ENCODE measurements at regions not wholly inside any gene's neighbourhood (a gene's known extent, or its start where the extent isn't known, plus 50 kb on each side); places are given as distances from the start of the nearest gene placed in this dataset.

DNA sequence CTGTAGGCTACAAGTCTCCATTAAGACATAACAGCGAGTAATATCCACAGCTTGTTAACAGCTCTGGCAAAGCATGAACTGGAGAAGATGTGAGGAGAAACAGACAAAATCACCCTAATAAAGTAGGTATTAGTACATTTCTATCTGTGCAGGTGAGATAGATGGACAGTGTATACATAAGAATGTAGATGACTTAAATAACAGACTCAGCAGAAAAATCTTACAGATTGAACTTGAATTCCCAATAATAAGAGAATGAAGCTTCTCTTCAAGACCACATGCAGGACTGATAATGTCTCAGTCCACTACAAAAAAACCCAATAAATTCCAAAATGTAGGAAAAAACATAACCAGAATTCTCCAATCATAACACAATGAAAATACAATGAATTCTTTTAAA is 153.0 kb downstream of the IRX2 start:
- DNase-seq = no peak

DNA sequence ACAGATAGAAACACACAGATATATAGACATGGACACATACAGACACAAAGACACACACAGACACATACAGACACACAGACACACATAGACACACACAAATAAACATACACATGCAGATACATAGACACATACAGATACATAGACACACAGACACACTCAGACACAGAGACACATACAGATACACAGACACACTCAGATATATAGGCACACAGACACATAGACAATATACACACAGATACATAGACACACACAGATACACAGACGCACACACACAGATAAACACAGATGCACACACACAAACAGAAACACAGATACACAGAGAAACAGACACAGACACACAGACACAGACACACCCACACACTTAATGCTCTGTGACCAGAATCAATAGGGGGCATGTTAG is 156.8 kb downstream of the IRX2 start:
- no peak for DNase-seq

DNA sequence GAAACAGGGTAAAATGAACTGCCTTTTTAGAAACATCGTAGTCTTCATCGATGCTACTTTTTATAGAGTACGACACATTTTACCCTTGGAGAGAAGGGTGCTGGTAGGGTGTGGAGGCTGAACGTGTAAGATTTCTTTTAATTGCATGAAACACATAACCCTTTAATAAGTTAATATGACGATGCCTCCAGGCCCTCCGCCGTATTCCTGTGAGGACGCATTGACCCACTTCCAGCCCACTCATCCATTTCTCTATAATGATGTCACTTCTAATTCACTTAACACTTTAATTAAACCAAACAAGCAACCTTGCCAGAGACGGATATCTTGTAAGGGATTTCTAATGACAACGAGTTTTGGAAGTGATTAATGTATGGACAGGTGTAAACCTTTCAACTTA is 158.7 kb downstream of the IRX2 start:
- DNase-seq = no peak

DNA sequence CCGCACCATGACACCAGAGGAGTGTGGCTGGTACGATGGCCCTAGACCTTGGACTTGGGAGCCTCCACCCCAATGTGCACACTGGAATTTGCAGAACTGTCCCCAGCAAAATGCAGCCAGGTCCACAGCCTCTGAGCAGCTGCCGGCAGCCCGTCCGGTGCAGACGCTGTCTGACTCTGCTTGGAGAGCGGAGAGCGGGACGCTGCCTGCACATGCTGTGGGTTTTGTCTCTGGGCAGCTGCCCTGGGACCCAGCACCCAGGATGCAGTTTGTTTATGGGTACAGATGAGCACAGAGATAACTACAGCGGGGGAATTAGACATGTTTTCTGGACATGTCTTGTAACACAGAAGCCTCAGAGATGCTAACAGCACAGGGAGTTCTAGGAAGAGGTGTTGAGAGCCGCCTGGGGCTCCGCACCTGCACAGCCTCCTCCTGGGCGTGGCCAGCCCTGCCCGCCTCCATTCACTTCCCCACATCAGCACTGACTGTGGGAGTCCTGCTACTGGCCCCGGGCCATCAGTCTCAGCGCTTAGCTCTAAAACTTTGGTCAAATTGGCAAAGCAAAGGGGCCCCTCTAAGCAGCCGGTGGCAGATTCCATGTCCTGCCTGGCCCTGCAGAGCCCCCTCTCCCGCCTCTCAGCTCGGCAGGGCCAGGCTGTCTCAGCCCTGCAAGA is 159.6 kb downstream of the IRX2 start:
- no peak for DNase-seq

DNA sequence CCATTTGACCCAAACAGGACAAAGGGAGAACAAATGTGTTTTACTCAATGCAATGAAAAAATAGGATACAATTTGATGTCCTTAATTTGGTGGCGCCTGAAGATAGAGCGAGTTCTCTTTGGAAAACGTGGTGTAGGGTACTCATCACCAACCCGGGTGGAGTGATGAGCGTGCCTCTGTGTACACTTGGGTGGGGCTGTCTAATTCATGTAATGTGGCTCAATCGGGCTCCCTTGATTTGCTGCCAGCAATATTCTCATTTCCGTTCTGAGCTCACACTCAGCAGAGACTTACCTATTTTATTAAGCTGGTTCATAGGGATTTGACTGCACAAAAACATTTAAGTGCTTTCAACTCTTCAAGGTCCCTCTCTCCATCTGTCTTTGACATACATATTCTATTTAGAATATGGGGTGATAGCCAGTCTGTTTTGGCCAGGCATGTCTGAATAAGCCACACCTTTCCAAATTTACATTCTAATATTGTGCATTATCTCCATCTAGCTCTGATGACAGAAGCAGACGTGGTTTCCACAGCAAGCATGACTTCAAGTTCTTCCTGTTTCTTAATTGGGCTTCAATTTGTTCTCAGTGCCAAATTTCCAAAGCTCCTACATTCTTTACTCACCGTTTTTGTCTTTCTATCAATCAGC is 162.5 kb downstream of the IRX2 start:
- no peak for DNase-seq

DNA sequence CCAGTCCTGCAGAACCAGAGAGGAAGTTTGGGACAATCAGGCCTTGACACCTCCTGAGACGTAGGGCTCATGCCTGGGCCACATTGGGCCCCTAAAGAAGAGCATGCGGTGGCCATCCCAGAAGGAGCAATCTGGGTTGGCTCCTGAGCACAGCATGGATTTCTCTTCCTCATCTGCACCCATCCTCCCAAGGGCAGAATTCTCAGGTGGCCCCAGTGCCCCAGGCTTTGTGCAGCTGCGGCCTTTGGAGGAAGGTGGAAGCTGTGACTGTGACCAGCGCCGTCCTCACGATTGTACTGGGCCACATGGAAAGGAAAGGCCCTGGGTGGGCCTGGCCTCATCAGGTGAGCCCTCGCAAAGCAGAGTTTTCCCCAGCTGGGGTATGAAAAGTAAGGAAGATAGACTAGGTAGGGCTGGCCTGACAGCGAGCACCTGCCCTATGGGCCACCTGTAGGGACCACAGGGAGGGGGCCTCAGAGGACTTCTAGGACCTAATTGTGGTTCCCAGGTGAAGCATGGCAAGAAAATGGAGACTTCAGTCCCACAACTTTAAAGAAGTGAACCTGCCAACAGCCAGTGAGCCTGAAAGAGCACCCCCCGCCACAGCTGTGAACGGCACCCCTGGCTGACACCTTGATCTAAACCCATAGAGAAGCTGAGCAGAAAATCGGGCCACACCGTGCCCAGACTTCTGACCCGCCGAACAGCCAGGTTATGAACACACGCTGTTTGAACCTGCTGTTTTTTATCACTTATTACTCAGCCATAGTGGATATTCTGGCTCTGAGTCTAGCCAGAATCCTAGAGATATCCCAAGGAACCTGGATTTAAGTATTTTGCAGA is 164.1 kb downstream of the IRX2 start:
- no peak for DNase-seq

DNA sequence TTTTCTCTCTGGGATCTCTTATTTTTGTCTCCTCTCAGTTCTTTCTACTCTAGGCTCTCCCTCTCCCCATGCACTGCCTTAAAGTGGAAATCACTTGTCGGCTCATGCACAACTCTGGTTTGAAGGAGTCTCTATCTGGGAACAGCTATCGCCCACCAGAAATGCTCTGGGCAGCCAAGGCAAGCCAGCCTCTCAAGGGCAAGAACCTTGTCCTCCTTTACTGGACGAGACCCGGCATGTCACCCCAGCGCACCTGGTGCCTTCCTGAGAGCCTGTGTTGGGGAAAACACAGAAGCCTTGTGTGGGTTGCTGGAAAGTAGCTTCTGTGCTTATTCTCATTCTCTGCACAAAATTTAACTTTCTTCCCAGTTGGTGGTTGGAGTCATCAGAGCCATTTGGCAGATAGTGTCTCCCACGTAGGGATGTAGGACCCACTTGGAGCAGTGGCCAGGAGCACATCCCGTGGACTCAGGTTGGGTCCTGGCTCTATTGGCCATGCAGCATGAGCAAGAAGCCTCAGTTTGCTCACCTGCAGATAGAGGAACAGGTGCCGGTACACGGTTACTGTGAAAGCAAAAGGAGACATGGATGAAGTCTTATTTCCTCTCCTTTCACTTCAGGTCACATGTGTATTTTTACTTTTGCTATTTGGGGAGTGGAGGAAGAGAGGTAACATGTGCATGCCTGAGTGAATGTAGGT is 165.3 kb downstream of the IRX2 start:
- DNase-seq = no peak

DNA sequence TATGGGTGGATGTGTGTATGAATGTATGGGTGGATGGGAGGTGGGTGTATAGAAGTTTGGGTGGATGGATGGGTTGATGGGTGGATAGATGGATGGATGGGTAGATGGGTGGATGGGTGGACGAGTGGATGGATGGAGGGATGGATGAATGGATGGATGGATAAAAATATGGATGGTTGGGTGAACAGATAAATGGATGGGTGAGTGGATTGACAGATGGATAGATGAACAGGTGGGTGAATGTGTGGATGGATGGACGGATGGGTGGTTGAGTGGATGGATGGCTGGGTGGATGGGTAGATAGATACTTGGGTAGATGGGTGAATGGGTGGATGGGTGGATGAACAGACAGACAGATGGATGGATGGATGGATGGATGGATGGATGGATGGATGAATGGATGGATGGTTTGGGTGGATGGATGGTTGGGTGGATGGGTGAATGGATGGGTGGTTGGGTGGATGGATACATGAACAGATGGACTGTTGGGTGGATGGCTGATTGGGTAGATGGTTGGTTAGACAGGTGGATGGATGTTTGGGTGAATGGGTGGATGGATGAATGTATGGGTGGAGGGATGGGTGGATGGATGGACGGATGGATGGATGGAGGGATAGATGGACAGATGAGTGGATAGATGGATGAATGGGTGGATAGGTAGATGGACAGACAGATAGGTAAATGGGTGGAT is 166.8 kb downstream of the IRX2 start:
- no peak for DNase-seq

DNA sequence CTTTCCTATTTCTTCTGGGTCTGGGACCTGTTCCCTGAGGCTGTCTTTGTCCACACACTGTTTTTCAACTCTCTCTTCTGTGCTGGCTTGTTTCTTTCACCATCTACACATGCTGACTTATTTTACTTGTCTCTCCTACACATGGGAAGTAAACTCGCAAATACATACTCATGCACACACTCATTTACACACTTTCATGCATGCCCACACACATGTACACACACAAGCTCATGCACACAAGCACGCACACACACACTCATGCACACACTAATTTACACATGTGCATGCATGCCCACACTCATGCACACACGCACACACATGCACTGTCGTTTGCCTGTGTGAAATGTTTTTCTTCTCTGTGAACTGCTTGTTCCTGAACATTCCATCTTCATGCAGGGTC is 169.0 kb downstream of the IRX2 start:
- no peak for DNase-seq

DNA sequence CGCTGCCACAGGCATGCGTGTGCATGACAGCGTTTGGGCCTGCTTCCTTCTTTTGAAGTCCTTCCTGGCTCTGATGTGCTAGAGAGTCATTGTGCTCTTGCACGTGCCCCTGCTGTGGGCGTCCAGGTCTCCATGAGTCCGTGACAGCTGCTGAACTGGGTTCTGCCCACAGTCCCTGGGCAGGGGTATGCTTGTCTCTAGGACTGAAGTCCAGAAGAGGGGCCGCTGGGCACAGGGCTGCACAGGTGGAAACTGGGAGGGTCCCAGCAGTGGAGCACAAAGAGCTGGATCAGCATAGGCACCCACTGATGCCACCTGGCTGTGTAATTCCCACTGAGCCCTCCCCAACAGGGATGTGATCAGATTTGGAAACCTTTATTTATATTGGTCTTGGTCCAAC is 169.4 kb downstream of the IRX2 start:
- DNase-seq = no peak

DNA sequence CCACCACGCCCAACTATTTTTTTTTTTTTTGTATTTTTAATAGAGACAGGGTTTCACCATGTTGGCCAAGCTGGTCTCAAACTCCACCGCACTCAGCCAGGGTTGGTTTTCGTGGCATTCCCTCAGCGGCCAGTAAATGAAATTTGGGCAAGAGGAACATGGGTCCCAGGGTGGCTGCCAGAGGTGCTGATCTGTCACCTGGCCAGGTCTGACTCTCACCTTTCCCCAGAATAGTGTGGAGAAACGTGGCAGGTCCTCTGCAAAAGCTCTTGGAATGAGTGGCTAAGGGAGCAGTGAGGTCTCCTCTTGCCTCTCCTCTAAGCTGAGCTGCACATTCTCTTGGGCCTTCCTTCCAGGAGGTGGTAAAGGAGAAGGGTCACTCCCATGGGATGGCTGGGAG is 170.1 kb downstream of the IRX2 start:
- DNase-seq = no peak

DNA sequence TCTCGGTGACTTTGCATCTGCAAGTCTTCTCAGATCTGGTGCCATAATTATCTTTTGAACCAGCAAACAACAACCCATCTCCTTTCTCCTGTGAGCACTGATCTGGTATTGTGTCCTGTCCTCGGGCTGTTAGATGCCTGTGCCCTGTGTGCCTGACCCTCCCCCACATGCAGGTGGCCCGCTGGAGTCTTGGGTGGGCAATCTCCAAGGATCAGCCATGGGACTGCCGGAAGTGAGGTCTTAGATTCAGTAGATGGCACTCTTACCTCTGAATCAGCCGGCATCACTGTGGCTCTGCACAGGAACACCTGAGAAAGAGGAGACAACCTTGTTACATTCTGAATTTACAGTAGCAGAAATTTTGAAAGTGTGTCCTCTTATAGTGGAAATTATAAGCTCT is 172.4 kb downstream of the IRX2 start:
- DNase-seq = no peak

DNA sequence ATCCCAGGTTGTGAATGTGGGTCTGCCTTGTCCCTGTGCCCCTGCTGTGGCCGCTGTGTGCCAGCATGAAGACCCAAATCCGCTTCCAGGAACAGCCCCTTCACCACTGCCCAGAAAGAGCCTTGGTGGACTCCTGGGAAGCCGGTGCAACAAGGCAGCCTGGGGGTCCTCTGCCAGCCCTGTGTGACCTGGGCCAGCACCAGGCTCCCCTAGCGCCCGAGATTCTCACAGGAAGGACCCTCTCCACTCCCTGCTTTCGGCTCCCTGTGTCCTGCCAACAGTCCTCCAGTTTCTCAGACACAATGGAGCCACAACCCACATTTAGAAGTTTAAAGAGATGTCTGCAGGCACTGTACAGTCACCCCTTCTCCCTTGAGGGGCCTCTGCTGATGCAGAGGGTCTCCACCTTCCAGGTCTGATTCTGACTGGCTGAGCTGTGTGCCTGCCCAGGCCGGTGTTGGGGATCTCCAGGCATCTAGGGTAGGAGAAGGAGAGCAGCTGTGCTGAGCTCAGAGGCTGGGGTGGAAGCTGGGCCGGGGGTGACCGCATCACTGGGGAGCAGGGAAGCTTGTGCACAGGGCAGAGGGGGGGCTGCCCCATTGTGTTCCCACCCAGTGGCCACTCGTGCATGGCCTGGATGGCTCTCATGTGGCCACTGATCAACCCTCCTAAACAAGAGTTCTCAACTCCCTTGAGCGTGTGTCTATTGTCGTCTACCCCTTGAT is 174.0 kb downstream of the IRX2 start:
- no peak for DNase-seq

DNA sequence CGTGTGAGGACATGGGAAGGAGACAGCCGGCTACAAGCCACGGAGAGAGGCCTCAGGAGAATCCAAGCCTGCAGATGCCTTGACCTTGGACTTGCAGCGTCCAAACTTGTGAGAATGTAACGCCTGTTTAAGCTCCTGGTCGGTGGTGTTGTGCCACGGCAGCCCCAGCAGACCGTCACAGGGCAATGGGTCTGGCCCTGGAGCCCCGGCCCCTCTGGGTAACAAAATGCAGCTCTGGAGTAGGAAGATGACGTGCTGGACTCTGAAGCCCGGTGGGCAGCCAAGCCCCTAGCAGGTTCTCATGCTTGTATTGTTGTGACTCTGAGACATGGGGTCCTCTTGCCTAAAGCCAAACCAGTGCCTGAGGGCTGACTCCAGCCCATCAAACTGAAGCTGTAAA is 174.7 kb downstream of the IRX2 start:
- no peak for DNase-seq

DNA sequence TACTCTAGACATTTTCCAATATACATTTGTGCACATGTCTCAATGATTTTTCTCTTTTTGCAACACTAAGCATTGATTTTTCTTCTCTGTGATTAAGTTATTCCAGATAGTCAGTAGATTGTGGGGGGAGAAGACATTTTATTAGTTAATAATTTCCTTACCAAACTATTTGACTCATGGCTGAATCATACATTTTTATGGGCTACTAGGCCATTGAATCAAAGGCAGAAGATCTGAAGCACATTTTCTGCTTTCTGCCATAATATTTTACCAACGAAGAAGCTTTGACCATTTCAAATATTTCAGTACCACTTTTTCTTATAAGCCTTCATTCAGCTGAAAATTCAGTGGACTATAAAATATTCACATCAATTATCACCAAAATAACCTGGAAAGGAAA is 175.6 kb downstream of the IRX2 start:
- no peak for DNase-seq

DNA sequence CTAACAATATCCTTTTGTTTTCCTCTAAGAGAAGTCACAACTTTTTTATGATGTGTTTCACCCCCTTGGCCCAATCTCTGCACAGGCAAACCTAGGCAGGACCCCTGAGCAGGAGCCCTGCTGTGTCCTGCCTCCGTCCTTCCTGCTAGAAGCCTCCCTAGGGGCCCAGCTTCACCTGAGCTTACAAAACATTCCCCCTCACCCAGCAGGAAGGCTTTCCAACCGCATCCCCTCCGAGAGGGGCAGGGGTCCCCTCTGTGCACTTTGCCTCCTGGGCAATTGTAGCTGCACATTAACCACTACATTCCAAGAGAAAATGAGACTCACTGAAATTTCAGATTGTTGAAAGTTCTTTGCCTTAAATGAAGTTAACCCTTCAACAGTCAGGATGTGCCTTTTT is 176.2 kb downstream of the IRX2 start:
- DNase-seq = no peak

DNA sequence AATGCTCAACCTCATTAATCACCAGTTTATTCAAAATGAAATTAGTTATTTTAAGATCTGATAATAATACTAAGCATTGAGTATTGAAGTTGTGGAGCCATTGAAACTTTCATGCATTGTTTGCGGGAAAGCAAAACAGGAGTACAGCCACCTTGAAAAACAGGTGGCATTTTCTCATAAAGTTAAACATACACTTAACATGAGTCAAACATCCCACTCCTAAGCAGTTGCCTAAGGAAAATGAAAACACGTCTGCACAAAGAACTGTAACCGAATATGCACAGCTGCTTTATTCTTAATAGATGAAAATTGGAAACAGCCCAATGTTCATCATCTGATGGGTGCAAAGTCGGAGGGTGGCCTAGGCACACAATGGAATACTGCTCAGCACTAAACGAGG is 177.3 kb downstream of the IRX2 start:
- DNase-seq = no peak

DNA sequence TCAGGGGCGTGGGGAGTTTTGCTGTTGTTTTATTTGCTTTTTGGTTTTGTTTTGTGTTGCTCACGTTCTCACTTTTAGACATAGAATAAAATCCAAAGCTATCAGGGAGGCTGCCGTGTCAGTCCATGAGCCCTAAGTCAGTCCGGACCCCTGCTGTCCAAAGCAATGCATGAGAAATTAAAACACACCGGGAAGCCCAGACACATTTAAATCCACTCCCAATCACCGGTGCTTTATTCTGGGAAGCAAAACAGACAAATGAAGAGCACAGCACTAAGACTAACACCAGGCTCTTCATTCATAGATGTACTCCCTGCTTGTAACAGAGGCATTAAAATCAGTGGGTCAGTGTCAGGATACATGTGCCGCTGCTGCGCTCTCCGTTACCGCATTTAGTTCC is 180.9 kb downstream of the IRX2 start:
- DNase-seq = no peak

DNA sequence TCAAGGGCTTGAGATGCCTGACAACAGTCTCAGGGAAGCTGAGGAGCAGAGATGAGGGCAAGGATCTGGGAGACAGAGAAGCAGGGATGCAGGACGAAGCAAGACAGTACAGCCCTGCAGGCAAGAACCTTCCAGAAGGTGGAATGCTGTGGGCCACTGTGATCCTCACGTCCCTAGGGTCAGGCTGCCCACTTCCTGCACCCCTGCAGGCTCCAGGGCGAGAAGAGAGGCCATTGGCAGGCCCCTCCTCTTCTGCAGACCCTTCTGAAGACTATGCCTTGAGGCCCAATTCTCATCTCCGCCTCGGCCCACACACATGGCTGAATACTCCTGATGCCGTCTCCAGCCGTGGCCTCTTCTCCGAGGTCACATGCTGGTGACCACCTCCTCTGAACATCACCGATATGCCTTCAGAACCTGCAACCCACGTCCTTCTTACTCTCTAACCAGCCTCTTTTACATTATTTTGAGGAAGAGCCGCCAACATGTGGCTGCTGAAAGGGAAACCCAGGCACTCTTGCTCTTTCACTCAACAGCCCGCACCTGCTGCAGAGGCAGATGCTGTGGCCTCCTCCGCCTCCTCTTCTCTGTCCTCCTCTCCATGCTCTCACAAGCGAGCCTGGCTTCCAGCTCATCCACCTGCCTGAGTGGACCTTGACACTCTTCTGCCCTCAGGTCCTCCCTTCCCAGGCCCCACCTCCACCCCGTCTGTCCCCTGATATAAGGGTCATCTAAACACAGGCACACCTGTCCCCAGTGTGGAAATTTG is 181.5 kb downstream of the IRX2 start:
- no peak for DNase-seq

DNA sequence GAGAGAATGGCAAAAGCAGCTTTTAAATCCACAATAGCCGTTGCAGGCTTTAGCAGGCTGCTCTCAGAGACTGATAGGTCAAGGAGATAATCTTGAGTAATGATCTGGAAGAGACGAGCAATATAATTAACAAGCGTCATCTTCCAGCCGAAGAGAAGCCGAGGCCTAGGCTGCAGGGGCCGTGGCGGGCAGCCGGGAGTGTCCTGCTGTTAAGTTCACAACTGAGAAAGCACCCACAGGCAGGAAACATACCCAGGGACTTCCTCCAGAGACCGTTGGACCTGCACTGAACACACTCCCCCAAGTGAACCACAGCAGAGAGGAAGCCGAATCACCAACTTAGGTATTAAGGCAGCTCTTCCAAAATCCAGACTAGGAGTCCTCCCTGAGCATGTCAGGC is 182.3 kb downstream of the IRX2 start:
- DNase-seq = no peak

DNA sequence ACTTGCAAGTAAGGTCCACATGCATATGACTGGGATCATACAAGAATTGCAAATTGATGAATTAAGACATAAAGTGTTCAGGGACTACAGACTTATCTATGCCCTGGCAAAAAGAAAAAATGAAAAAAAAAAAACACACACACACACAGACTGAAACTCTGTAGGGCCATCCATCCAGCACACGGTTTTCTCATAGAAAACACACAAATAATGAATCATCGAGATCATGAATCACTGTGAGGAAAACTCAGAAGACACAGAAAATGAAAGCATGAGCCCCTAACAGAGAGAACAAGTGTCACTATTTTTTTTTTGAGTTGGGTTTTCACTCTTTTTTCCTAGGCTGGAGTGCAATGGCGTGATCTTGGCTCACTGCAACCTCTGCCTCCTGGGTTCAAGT is 185.2 kb downstream of the IRX2 start:
- DNase-seq = no peak

DNA sequence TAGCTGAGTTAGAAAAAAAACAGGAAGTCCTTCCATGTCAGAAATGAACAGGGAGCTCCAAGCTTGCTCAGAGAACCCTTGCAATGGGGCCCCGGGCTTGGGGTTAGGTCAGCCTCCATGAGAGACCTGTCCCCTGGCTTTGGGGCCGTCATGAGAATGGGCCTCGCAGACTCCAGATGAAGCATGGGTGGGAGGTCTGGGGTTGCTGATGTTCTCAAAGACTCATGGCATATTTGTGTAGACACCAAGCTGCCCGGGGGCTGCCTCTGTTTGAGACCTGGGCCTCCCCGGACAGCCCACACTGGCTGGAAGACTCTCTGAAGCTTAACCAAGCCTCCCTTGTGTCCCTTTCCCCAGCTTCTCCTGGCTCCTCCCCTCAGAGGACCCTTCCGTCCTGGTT is 186.3 kb downstream of the IRX2 start:
- DNase-seq = no peak

Measured in SHP77 (cell line).